ENCODE measurements at regions not wholly inside any gene's neighbourhood (a gene's known extent, or its start where the extent isn't known, plus 50 kb on each side); places are given as distances from the start of the nearest gene placed in this dataset.

DNA sequence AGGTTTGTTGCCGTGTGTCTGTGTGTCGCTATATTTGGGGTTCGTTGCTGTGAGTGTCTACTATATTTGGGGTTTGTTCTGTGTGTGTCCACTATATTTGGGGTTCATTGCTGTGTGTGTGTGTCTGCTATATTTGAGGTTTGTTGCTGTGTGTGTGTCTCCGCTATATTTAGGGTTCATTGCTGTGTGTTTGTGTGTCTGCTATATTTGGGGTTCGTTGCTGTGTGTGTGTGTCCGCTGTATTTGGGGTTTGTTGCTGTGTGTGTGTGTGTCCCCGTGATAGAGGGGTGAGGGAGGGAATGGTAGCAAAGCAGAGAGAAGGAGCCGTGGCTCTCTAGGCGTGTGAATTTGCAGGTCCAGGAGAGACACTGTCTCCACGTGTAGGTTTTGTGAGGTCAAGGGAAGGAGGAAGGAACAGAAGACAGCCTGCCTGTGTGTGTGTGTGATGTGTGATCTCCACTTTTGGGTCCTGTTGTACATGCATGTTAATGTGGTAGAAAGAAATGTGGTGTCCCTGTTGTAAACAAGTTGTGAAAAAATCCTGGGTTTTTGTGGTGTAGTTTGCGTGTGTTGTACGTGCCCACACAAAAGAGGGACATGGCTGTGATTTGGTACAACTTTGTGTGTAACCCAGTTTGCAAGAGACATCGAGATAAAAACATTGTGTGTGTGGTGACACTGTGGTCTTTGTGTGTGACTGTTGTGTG, 56.3 kb upstream of the ECE1 start:
- no peak for DNase-seq

DNA sequence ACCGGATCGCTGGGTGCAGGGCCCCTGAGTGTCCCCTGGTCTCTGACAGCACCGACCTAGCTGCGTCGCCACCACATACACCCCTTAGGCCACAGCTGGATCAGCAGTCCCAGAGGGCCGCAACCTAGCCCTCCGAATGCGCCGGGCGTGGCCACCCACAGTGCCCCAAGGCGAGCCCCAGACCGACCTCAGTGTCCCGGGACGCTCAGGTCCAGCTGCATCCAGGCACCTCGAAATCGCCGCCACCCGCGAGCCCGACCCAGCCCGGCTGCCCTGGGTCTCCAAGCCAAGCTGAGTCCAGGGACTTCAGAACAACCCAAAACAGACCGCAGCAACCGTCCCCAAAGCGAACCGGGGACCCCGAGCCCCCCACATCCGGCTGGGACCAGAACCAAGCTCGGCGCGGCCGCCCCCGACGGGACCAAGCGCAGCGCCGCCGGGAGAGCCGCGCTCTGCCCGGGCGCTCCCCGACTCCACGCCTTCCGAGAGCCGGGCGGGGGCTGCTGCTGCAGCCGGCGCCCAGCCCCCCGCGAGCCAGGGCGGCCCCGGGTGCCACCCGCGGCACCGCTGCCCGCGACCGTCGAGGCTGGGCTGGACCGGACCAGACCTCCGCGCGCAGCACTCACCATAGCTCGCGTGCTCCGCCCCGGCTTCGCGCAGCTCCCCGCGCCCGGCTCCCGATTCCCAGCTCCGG, 54.6 kb upstream of the ECE1 start:
- no peak for DNase-seq

DNA sequence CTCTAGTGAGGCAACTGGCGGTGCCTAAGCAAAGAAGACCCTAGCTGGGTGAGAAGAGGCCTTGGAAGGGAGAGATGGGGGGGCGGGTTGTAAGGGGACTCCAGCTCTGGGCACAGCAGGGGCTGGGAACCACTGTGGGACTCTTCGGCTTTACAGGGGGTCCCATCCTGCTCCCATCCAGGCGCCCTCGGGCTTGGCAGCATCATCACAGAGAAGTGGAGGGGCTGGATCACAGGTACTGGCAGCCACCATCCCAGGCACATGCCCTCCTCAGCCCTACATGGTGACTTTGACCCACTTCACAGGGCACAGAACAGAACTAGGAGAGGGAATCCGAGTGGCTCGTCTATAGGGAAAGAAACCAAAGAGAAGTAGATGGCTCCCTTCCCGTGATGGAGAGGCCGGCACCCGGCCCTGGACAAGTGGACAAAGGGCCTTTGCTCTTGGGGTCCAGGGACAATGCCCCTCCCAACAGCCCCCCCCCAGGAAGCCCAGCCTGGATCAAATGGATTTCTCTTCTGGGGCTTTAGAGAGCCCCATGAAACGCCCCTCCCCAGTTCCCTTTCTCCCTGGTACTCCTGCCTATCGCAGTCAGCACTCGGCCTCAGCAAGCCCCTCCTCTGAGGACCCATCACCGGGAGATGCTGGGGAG, 54.0 kb upstream of the ECE1 start:
- no peak for DNase-seq

DNA sequence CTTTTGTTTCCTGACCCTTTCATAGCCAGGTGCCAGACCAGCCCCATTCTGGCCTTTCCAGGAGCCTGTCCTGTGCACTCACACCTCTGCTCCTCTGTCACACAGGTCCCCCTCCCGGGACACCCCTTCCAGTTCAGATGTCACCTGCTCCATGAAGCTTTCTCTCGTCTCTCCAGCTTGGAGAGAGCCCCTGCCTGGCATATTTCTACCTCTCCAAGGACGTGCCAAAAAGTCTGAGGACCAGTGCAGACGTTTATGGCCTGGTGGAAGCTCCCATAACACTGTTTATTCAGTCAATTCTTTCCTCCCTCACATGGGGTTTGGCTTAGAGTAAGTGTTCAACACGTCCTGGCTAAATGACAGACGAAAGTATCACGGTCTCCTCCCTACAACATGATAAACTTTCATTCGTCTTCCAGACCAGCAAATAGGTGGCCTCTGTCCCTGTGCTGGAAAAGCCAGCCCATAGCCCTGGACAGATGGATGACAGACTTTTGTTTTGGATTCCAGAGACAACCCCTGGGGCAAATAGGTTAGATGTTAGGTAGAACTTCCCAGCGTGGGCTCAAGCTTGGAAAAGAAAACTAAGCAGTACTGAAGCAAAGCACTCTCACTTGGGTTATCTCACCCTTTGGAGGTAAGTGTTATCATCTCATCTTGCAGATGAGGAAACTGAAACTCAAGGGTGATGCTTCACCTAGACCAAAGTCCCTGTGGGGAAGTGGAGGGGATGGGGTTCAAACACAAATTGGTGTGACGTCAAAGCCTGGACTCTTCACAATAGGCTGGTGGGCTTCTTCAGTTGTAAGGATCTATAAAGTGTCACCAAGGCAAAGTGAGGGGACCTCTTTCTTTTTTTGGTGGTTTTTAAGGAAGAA, 52.9 kb upstream of the ECE1 start:
- DNase-seq, result no peak

DNA sequence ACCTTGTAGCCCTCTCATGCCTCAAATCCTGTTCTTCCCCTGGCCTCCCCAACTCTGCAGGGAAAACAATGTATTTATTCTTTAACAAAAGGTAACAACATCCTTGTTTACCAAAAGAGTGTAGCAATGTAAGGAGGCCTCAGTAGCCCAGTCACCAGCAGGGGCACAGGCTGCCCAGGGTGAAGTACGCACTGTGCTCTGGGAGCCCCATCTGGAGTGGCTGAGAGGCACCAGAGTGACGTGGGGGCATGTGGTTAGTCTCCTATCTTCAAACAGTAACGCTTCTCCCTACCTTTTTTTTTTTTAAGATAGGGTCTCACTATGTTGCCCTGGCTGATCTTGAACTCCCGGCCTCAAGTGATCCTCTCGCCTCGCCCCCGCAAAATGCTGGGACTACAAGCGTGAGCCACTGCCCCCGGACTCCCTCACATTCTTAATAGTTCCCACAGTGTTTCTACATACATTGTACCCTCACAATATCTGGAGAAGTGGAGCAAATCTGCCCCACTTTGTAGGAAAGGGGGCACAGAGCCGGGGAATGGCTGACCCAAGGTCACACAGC, 51.3 kb upstream of the ECE1 start:
- no peak for DNase-seq

DNA sequence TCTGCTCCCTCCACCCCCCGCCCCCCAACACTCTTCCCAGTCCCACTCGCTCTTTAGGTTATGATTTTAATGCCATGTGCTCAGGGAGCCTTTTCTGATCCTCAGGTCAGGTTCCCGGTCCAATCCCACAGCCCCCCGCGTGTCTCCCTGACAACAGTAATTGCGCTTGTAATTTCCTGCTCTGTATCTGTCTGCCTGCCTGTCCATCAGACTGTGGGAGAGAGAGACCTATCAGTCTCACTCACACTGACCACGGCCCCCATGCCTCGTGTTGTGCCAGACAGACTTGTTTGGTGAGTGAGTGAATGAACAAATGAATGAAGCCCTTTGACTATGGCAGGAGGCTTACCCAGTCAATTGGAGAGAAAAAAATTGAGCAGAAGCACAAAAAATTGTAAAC, 50.8 kb upstream of the ECE1 start:
- DNase-seq, result no peak

DNA sequence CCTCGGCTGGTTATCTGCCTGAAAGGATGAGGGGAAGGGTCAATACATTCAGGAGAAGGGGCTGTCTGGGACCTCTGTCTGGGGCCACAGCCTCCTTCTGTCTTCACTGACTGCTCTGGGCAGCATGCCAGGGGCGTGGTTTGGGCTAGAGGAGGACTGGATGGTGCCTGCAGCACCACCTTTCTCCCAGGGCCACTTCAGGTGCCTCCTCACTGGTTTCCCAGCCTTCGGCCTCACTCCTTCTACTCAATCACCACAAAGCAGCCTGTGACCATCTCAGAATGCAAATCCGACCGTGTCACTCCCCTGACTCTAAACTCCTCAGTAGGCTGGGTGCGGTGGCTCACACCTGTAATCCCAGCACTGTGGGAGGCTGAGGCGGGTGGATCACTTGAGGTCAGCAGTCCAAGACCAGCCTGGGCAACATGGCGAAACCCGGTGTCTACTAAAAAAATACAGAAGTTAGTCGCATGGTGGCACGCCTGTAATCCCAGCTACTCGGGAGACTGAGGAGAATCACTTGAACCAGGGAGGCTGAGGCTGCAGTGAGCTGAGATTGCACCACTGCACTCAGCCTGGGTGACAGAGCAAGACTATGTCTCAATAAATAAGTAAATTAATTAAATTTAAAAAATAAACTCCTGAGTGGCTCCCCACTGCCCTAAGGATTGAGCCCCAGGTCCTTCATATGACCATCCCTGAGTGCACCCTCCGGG, 50.1 kb upstream of the ECE1 start:
- DNase-seq, result no peak

Measured in right lung (tissue), 2 donors.